H7 (cell line): ENCODE measurements at regions not wholly inside any gene's neighbourhood (a gene's known extent, or its start where the extent isn't known, plus 50 kb on each side); places are given as distances from the start of the nearest gene placed in this dataset.
"Not testable (repeated sequence)": the region's sequence is repeated elsewhere in the genome, so short reads cannot be mapped to it uniquely, and the experiment has no call there.

Experiments used
- DNase-seq: peaks from one replicate; pipeline ENCODE4 v3.0.0; 2012
- H3K27me3 ChIP-seq: 2 replicates; pipeline ENCODE4 v1.6.0; 2011; ENCODE audit warnings: mild to moderate bottlenecking, low read length; ENCODE audit not compliant: control insufficient read depth, insufficient read depth
- H3K36me3 ChIP-seq: replicated peaks from 2 replicates; pipeline ENCODE4 v1.5.1; 2011; ENCODE audit warnings: low read length; ENCODE audit not compliant: control insufficient read depth, insufficient read depth
- H3K4me3 ChIP-seq: 2 replicates; pipeline ENCODE4 v1.5.1; 2011; ENCODE audit warnings: low read depth, mild to moderate bottlenecking, control low read depth, low read length, moderate library complexity; ENCODE audit not compliant: insufficient read depth

- no peak for DNase-seq
- Histone ChIP-seq H3K36me3 (no peaks in the 10 kb centered on the region), H3K4me3 (no peak overlapping the region), H3K27me3 (no peaks in the 10 kb centered on the region)
Observed at GRCh38 chr18:6498289-6498856, 83.7 kb upstream of the L3MBTL4 start.

GRCh38 chr18:6504605-6505497, 90.1 kb upstream of the L3MBTL4 start:
- no peak overlapping the region for H3K4me3 ChIP-seq
- no peaks in the 10 kb centered on the region for H3K27me3 ChIP-seq
- no peak for DNase-seq
- no peaks in the 10 kb centered on the region for H3K36me3 ChIP-seq

GRCh38 chr18:6505498-6505875, 90.8 kb upstream of the L3MBTL4 start:
- H3K36me3 ChIP-seq, result no peaks in the 10 kb centered on the region
- H3K27me3 ChIP-seq, result no peaks in the 10 kb centered on the region
- H3K4me3 ChIP-seq, result no peak overlapping the region
- no peak for DNase-seq

GRCh38 chr18:6509417-6509816, 94.7 kb upstream of the L3MBTL4 start:
- no peaks in the 10 kb centered on the region for H3K27me3 ChIP-seq
- no peaks in the 10 kb centered on the region for H3K36me3 ChIP-seq
- no peak overlapping the region for H3K4me3 ChIP-seq
- DNase-seq, result no peak

GRCh38 chr18:6509832-6510231, 95.1 kb upstream of the L3MBTL4 start:
- H3K4me3 ChIP-seq, result no peak overlapping the region

GRCh38 chr18:6520901-6521300, 106.2 kb upstream of the L3MBTL4 start:
- DNase-seq, result no peak
- no peak overlapping the region for H3K4me3 ChIP-seq

More at GRCh38 chr18:6509832-6510231, 95.1 kb upstream of the L3MBTL4 start:
- H3K27me3 ChIP-seq, result no peaks in the 10 kb centered on the region
- no peaks in the 10 kb centered on the region for H3K36me3 ChIP-seq
- no peak for DNase-seq

GRCh38 chr18:6521803-6522418, 107.2 kb upstream of the L3MBTL4 start:
- Histone ChIP-seq H3K36me3 (no peaks in the 10 kb centered on the region), H3K27me3 (no peaks in the 10 kb centered on the region), H3K4me3 (no peak overlapping the region)
- peak; percentile 36 for DNase-seq

More at GRCh38 chr18:6520901-6521300, 106.2 kb upstream of the L3MBTL4 start:
- no peaks in the 10 kb centered on the region for H3K27me3 ChIP-seq
- no peaks in the 10 kb centered on the region for H3K36me3 ChIP-seq

- H3K4me3 ChIP-seq, result no peak overlapping the region
- no peaks in the 10 kb centered on the region for H3K27me3 ChIP-seq
- DNase-seq, result no peak
- H3K36me3 ChIP-seq, result no peaks in the 10 kb centered on the region
Observed at GRCh38 chr18:6525604-6526003, 110.9 kb upstream of the L3MBTL4 start.

GRCh38 chr18:6537475-6537874, 122.8 kb upstream of the L3MBTL4 start:
- H3K36me3 ChIP-seq, result no peaks in the 10 kb centered on the region
- H3K4me3 ChIP-seq, result no peak overlapping the region
- no peaks in the 10 kb centered on the region for H3K27me3 ChIP-seq
- no peak for DNase-seq

- not testable (repeated sequence) for DNase-seq, H3K4me3 ChIP-seq, H3K36me3 ChIP-seq, H3K27me3 ChIP-seq
Observed at GRCh38 chr18:6541131-6541679, 126.5 kb upstream of the L3MBTL4 start.

- Histone ChIP-seq H3K36me3 (no peaks in the 10 kb centered on the region), H3K27me3 (no peaks in the 10 kb centered on the region), H3K4me3 (no peak overlapping the region)
- no peak for DNase-seq
Observed at GRCh38 chr18:6542296-6542695, 127.6 kb upstream of the L3MBTL4 start.

GRCh38 chr18:6543330-6543908, 128.7 kb upstream of the L3MBTL4 start:
- H3K4me3 ChIP-seq, result no peak overlapping the region
- peak; percentile 22 for DNase-seq
- no peaks in the 10 kb centered on the region for H3K36me3 ChIP-seq
- H3K27me3 ChIP-seq, result no peaks in the 10 kb centered on the region

- no peak overlapping the region for H3K4me3 ChIP-seq
- no peak for DNase-seq
- H3K27me3 ChIP-seq, result no peaks in the 10 kb centered on the region
- no peaks in the 10 kb centered on the region for H3K36me3 ChIP-seq
Observed at GRCh38 chr18:6546229-6546628, 131.5 kb upstream of the L3MBTL4 start.

GRCh38 chr18:6547476-6547875, 132.8 kb upstream of the L3MBTL4 start:
- no peak overlapping the region for H3K4me3 ChIP-seq
- H3K27me3 ChIP-seq, result no peaks in the 10 kb centered on the region
- H3K36me3 ChIP-seq, result no peaks in the 10 kb centered on the region
- no peak for DNase-seq
